K562 (cell line): ENCODE measurements at regions not wholly inside any gene's neighbourhood (a gene's known extent, or its start where the extent isn't known, plus 50 kb on each side); places are given as distances from the start of the nearest gene placed in this dataset.

Experiments
- ATAC-seq: fragments of 200-7000 bp; cut with Tn5 transposase; 3 replicates; pipeline ENCODE4 v1.9.1; 2020; ENCODE audit warnings: moderate library complexity
- BruUV-seq: library from RNA; stranded (reverse); fragments of 400-500 nt; replicated peaks from 2 replicates; lab custom pipeline; 2021; lab: Mats Ljungman, UMichigan
- CTCF ChIA-PET: fragments of 300-600 bp; formaldehyde crosslinking; extraction: SDS; loops from one replicate; lab custom pipeline; 2021; ENCODE audit warnings: low intra/inter-chr PET ratio; lab: Yijun Ruan, JAX
- POLR2A ChIA-PET: fragments of 300-600, 350-650 bp; sonication (Branson Sonifier 250); formaldehyde crosslinking; extraction: SDS; loops from one replicate; lab custom pipeline; 2021; ENCODE audit warnings: antibody characterized with exemption, inconsistent platforms; lab: Yijun Ruan, JAX
- DNase-seq, 4 experiments: peaks; one replicate each; pipeline versions ENCODE4 v3.0.0 to v3.0.0-alpha.2; 2011 to 2018; ENCODE audit warnings: low spot score in 3 of 4, mixed read lengths in 3 of 4; ENCODE audit errors: extremely low read depth in 1 of 4
- FAIRE-seq: peaks from 2 replicates; lab custom pipeline; 2011; peaks lifted over from hg19 to GRCh38; lab: Jason Lieb, UNC
- H2AFZ ChIP-seq: 2 replicates; pipeline ENCODE4 v1.6.0; 2011; ENCODE audit warnings: low read depth, low read length, control low read depth, inconsistent platforms
- H3K27ac ChIP-seq: fragments of 200-600 bp; 3 replicates; pipeline ENCODE4 v1.8.0; 2011; ENCODE audit warnings: low read depth, mild to moderate bottlenecking, control low read depth, inconsistent platforms, low read length, moderate library complexity, mixed read lengths; ENCODE audit errors: extremely low read depth
- H3K27me3 ChIP-seq, 2 experiments: fragments of 300-600 bp in 1 of 2; 2 replicates in 1 of 2; 3 replicates in 1 of 2; pipeline versions ENCODE4 v1.6.0 to v1.8.0; 2011; ENCODE audit warnings: inconsistent platforms in 2 of 2, low read length in 2 of 2, mild to moderate bottlenecking in 1 of 2, mixed read lengths in 1 of 2, moderate library complexity in 1 of 2; ENCODE audit not compliant: control insufficient read depth in 2 of 2, insufficient read depth in 2 of 2
- H3K36me3 ChIP-seq: fragments of 300-600 bp; 3 replicates; pipeline ENCODE4 v1.8.0; 2011; ENCODE audit warnings: mild to moderate bottlenecking, low read length, inconsistent platforms; ENCODE audit not compliant: control insufficient read depth, insufficient read depth
- H3K4me1 ChIP-seq, 2 experiments: fragments of 200-600 bp in 1 of 2; replicated peaks in 1 of 2; 2 replicates in 1 of 2; 3 replicates in 1 of 2; pipeline versions ENCODE4 v1.5.1 to v1.8.0; 2011; ENCODE audit warnings: inconsistent platforms in 2 of 2, low read length in 2 of 2, mild to moderate bottlenecking in 1 of 2, mixed read lengths in 1 of 2, moderate library complexity in 1 of 2; ENCODE audit not compliant: control insufficient read depth in 2 of 2, insufficient read depth in 2 of 2
- H3K4me2 ChIP-seq: 2 replicates; pipeline ENCODE4 v1.6.1; 2011; ENCODE audit warnings: low read length, control low read depth, inconsistent platforms, mixed read lengths; ENCODE audit not compliant: insufficient read depth
- H3K4me3 ChIP-seq: fragments of 200-600 bp; sonication (generic), shearing (Covaris generic); 2 replicates; pipeline ENCODE4 v1.5.1; 2016; ENCODE audit warnings: control low read depth, inconsistent platforms
- H3K79me2 ChIP-seq: fragments of 200-600 bp; 3 replicates; pipeline ENCODE4 v1.8.0; 2011; ENCODE audit warnings: low read length, inconsistent platforms; ENCODE audit not compliant: control insufficient read depth, insufficient read depth
- H3K9ac ChIP-seq, 2 experiments: 2 replicates each; pipeline versions ENCODE4 v1.6.0 to v1.6.1; 2011; ENCODE audit warnings: low read depth in 2 of 2, low read length in 2 of 2, control low read depth in 1 of 2, inconsistent platforms in 1 of 2, mild to moderate bottlenecking in 1 of 2, mixed read lengths in 1 of 2; ENCODE audit not compliant: insufficient read depth in 1 of 2
- H3K9me1 ChIP-seq: one replicate; pipeline ENCODE4 v1.6.0; 2011; ENCODE audit warnings: inconsistent platforms, mild to moderate bottlenecking, low read length, moderate library complexity; ENCODE audit not compliant: control insufficient read depth, insufficient read depth
- H3K9me3 ChIP-seq: replicated peaks from 2 replicates; pipeline ENCODE4 v1.5.1; 2011; ENCODE audit warnings: low read depth, low read length, inconsistent platforms; ENCODE audit not compliant: control insufficient read depth, insufficient read depth
- H4K20me1 ChIP-seq: replicated peaks from 2 replicates; pipeline ENCODE4 v1.6.1; 2011; ENCODE audit warnings: low read length, inconsistent platforms, mixed read lengths; ENCODE audit not compliant: control insufficient read depth, insufficient read depth
- BCL6 ChIP-seq: fragments of 250-450 bp; sonication (Bioruptor Pico); IDR thresholded peaks from 2 replicates; pipeline ENCODE4 v1.4.0; 2020
- CUX1 ChIP-seq: fragments of 200-800 bp; sonication (Bioruptor generic); IDR thresholded peaks from 2 replicates; pipeline ENCODE4 v1.6.1; 2016; ENCODE audit warnings: missing genetic modification characterization, missing compliant biosample characterization
- DDX20 ChIP-seq: fragments of 450-650 bp; IDR thresholded peaks from 2 replicates; pipeline ENCODE4 v1.6.1; 2016; ENCODE audit warnings: missing genetic modification characterization, low read depth, mild to moderate bottlenecking, missing compliant biosample characterization, moderate library complexity
- DIDO1 ChIP-seq: fragments of 450-650 bp; IDR thresholded peaks from 2 replicates; pipeline ENCODE4 v1.6.1; 2016; ENCODE audit warnings: low read depth, missing biosample characterization, missing genetic modification characterization
- GTF2E2 ChIP-seq: fragments of 200-800 bp; sonication (Bioruptor generic); IDR thresholded peaks from 2 replicates; pipeline ENCODE4 v1.6.1; 2016; ENCODE audit warnings: missing genetic modification characterization, missing compliant biosample characterization
- HDAC2 ChIP-seq: fragments of 450-650 bp; IDR thresholded peaks from 2 replicates; pipeline ENCODE4 v1.6.1; 2016; ENCODE audit warnings: mild to moderate bottlenecking
- MAFF ChIP-seq: IDR thresholded peaks from 2 replicates; pipeline ENCODE4 v1.6.1; 2012; ENCODE audit warnings: low read length, improper control_type of control experiment
- MCM2 ChIP-seq: fragments of 450-650 bp; IDR thresholded peaks from 2 replicates; pipeline ENCODE4 v1.6.1; 2017; ENCODE audit warnings: low read depth, mild to moderate bottlenecking
- MCM7 ChIP-seq, 2 experiments: fragments of 450-650 bp; IDR thresholded peaks; 2 replicates each; pipeline ENCODE4 v1.6.1; 2016 to 2018
- PHF20 ChIP-seq: fragments of 450-650 bp; IDR thresholded peaks from 2 replicates; pipeline ENCODE4 v1.6.1; 2018; ENCODE audit not compliant: partially characterized antibody
- SIN3A ChIP-seq, 2 experiments: fragments of 150-350 bp in 1 of 2; IDR thresholded peaks; 2 replicates each; pipeline ENCODE4 v1.6.1; 2011 to 2016; ENCODE audit warnings: borderline replicate concordance in 2 of 2, low read depth in 2 of 2, low read length in 2 of 2, mild to moderate bottlenecking in 2 of 2, moderate library complexity in 2 of 2; ENCODE audit not compliant: control insufficient read depth in 1 of 2
- SIX5 ChIP-seq, 2 experiments: IDR thresholded peaks; 2 replicates each; pipeline ENCODE4 v1.6.1; 2011; ENCODE audit warnings: low read length in 2 of 2, borderline replicate concordance in 1 of 2, low read depth in 1 of 2, mild to moderate bottlenecking in 1 of 2, moderate library complexity in 1 of 2; ENCODE audit not compliant: insufficient read depth in 1 of 2
- STAT5B ChIP-seq: fragments of 250-450 bp; sonication (Bioruptor Pico); IDR thresholded peaks from 2 replicates; pipeline ENCODE4 v1.8.0; 2021; ENCODE audit warnings: mild to moderate bottlenecking, inconsistent platforms
- TBL1XR1 ChIP-seq, 2 experiments: IDR thresholded peaks; 2 replicates each; pipeline ENCODE4 v1.6.1; 2012; ENCODE audit warnings: improper control_type of control experiment in 2 of 2, low read length in 2 of 2, mild to moderate bottlenecking in 1 of 2
- XRCC3 ChIP-seq: fragments of 450-650 bp; IDR thresholded peaks from 2 replicates; pipeline ENCODE4 v1.6.1; 2017; ENCODE audit warnings: mild to moderate bottlenecking, moderate library complexity
- ZNF165 ChIP-seq: fragments of 250-450 bp; sonication (Bioruptor Pico); IDR thresholded peaks from 2 replicates; pipeline ENCODE4 v1.4.0; 2020; ENCODE audit warnings: borderline replicate concordance
- ZNF316 ChIP-seq: fragments of 450-650 bp; IDR thresholded peaks from 2 replicates; pipeline ENCODE4 v1.6.1; 2016
- WGBS: fragments of 100-300 bp; shearing (Covaris generic); methylation state at CpG from one replicate; pipeline ENCODE4 v1.1.6; 2016; ENCODE audit warnings: low coverage, mixed read lengths; ENCODE audit not compliant: insufficient coverage; ENCODE audit errors: missing lambda C conversion rate; 5-methylcytosine and 5-hydroxymethylcytosine counted together
- in situ Hi-C: fragments of 300-500 bp; cut with MboI; formaldehyde crosslinking; loops from 4 replicates; pipeline ENCODE4 v1.15.0; 2018; ENCODE audit warnings: inconsistent platforms, mixed read lengths
- intact Hi-C: fragments of 100-400 bp; cut with micrococcal nuclease; formaldehyde crosslinking; loops from 2 replicates; pipeline ENCODE4 v1.14.2; 2022

- no peak for TF ChIP-seq CUX1 (CRISPR knock-in tag)
- peak; percentile 78 for TF ChIP-seq ZNF316
- TF ChIP-seq MAFF: peak; percentile 57
- TF ChIP-seq, all 486 proteins: peak for 7
Measured at GRCh38 chr6:2429460-2429859, 184.1 kb upstream of the GMDS start (continued).

DNA sequence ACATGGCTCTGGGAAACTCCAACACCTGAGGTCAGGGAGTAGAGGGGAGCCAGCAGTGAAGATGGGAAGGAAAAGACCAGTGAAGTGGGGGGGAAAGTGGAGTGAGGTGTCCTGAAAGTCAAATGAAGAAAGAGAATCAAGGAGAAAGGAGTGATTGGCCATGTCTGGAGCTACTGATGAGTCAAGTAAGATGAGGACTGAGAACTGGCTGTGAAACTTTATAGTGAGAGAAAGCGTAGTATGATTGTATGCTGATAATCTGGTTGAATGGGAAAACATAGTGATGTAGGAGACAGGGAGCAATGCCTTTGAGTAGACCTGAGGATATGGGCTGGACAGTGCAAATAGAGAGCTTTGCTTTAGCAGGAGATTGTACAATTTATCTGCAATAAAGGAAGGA lies 183.6 kb upstream of the GMDS start:
- ATAC-seq (no peak), DNase-seq (no peak), FAIRE-seq (peak; percentile 15)
- Histone ChIP-seq H2AFZ (no peak overlapping the region), H3K79me2 (no peaks in the 10 kb centered on the region), H3K36me3 (no peaks in the 10 kb centered on the region), H3K4me3 (no peak overlapping the region), H4K20me1 (no peaks in the 10 kb centered on the region), H3K4me1 (no peaks in the 10 kb centered on the region), H3K4me2 (no peak overlapping the region), H3K27me3 (peaks cover 3 to 14% of the 10 kb centered on the region in 2 experiments; a peak in 3 of 5 replicates), H3K27ac (no peak overlapping the region), H3K9me3 (no peaks in the 10 kb centered on the region), H3K9ac (no peak overlapping the region), H3K9me1 (no peaks in the 10 kb centered on the region)
- BruUV-seq: no TSS peak
- ChIA-PET POLR2A (no interaction called here), CTCF (no interaction called here)
- intact Hi-C loops: no loop called here
- in situ Hi-C loops: no loop called here
- WGBS: 5% methylated on average over 1 of the region's 1 CpG
- TF ChIP-seq SIX5 (IDR thresholded peaks at IDR 0.05; ENCODE audit: borderline replicate concordance in 1 of 2, insufficient read depth in 1 of 2, low read depth in 1 of 2, low read length in 2 of 2) (no peak), DDX20 (tag) (no peak), ZNF165 (CRISPR knock-in tag) (no peak), XRCC3 (no peak), DIDO1 (no peak), SIN3A (IDR thresholded peaks at IDR 0.05; ENCODE audit: borderline replicate concordance in 2 of 2, control insufficient read depth in 1 of 2, low read depth in 2 of 2, low read length in 2 of 2) (no peak), MCM7 (IDR thresholded peaks at IDR 0.05) (no peak), PHF20 (no peak), TBL1XR1 (IDR thresholded peaks at IDR 0.05; ENCODE audit: low read length in 2 of 2) (no peak), GTF2E2 (tag) (no peak), HDAC2 (no peak), BCL6 (CRISPR knock-in tag) (no peak), MCM2 (no peak), STAT5B (CRISPR knock-in tag) (no peak)
